Suprapubic skin (tissue), 4 donors: ENCODE measurements at regions not wholly inside any gene's neighbourhood (a gene's known extent, or its start where the extent isn't known, plus 50 kb on each side); places are given as distances from the start of the nearest gene placed in this dataset.

Experiments
- DNase-seq, 2 donors: peaks; one replicate each; pipeline ENCODE4 v3.0.0-alpha.2; 2019; ENCODE audit warnings: low spot score in 2 of 2
- H3K27ac ChIP-seq: fragments of 200-600 bp; sonication (generic); one replicate; pipeline ENCODE4 v1.5.1; 2019
- H3K27me3 ChIP-seq: fragments of 200-600 bp; sonication (generic); one replicate; pipeline ENCODE4 v1.5.1; 2019
- H3K36me3 ChIP-seq: fragments of 200-600 bp; sonication (generic); one replicate; pipeline ENCODE4 v1.5.1; 2019
- H3K4me1 ChIP-seq: fragments of 200-600 bp; sonication (generic); one replicate; pipeline ENCODE4 v1.5.1; 2019
- H3K4me3 ChIP-seq: fragments of 200-600 bp; sonication (generic); one replicate; pipeline ENCODE4 v1.5.1; 2019; ENCODE audit warnings: mild to moderate bottlenecking
- H3K9me3 ChIP-seq: fragments of 200-600 bp; sonication (generic); one replicate; pipeline ENCODE4 v1.5.1; 2019
- EP300 ChIP-seq: sonication (generic); formaldehyde crosslinking; IDR thresholded peaks from one replicate; pipeline ENCODE4 v1.6.1; 2017; ENCODE audit warnings: antibody characterized with exemption
- POLR2A ChIP-seq, 2 donors: fragments of 450-650 bp; IDR thresholded peaks; one replicate each; pipeline ENCODE4 v1.6.1; 2017; ENCODE audit warnings: antibody characterized with exemption in 2 of 2, mild to moderate bottlenecking in 2 of 2, moderate library complexity in 2 of 2
- POLR2AphosphoS5 ChIP-seq, 3 donors: sonication (generic); formaldehyde crosslinking; IDR thresholded peaks; one replicate each; pipeline ENCODE4 v1.6.1; 2017; ENCODE audit warnings: antibody characterized with exemption in 3 of 3
- WGBS: methylation state at CpG from one replicate; pipeline ENCODE4 v1.1.5; 2018; 5-methylcytosine and 5-hydroxymethylcytosine counted together
- TF ChIP-seq, protein P1 (sequence below), 2 donors: fragments of 200-600 bp in 1 of 2; fragments of 450-650 bp in 1 of 2; sonication (generic) in 1 of 2; IDR thresholded peaks; one replicate each; pipeline ENCODE4 v1.5.1; 2016 to 2019; ENCODE audit warnings: antibody characterized with exemption in 2 of 2, mild to moderate bottlenecking in 1 of 2, moderate library complexity in 1 of 2

DNA sequence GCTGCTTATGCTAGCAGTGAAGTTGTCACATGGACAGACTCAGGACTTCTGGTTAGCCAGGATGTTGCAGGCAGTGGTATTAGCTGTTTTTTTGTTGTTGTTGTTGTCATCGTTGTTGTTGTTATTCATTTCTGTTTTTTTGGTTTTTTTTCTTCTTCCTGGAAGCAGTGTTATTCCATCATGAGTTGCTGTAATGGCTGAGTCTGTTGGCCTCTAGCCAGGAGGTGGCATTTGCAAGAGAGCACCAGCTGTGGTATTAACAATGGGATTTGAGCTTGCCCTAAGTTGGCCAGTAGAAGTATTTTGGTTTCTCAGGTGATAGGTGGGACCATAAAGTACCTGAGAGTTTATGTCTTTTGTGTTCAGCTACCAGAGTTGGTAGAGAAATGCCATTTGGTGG, 561.1 kb downstream of the KCTD16 start:
- Histone ChIP-seq H3K4me1 (no peaks in the 10 kb centered on the region), H3K27ac (no peak overlapping the region), H3K9me3 (peaks cover 20% of the 10 kb centered on the region), H3K36me3 (no peaks in the 10 kb centered on the region), H3K4me3 (no peak overlapping the region), H3K27me3 (no peaks in the 10 kb centered on the region)
- DNase-seq = no peak
- 74% methylated on average over 1 of the region's 1 CpG for WGBS
- TF ChIP-seq POLR2A (IDR thresholded peaks at IDR 0.05) = no peak
- TF ChIP-seq POLR2AphosphoS5 (IDR thresholded peaks at IDR 0.05) = no peak
- TF ChIP-seq EP300 = no peak
- TF ChIP-seq, protein P1, sequence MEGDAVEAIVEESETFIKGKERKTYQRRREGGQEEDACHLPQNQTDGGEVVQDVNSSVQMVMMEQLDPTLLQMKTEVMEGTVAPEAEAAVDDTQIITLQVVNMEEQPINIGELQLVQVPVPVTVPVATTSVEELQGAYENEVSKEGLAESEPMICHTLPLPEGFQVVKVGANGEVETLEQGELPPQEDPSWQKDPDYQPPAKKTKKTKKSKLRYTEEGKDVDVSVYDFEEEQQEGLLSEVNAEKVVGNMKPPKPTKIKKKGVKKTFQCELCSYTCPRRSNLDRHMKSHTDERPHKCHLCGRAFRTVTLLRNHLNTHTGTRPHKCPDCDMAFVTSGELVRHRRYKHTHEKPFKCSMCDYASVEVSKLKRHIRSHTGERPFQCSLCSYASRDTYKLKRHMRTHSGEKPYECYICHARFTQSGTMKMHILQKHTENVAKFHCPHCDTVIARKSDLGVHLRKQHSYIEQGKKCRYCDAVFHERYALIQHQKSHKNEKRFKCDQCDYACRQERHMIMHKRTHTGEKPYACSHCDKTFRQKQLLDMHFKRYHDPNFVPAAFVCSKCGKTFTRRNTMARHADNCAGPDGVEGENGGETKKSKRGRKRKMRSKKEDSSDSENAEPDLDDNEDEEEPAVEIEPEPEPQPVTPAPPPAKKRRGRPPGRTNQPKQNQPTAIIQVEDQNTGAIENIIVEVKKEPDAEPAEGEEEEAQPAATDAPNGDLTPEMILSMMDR (IDR thresholded peaks at IDR 0.05) = no peak

DNA sequence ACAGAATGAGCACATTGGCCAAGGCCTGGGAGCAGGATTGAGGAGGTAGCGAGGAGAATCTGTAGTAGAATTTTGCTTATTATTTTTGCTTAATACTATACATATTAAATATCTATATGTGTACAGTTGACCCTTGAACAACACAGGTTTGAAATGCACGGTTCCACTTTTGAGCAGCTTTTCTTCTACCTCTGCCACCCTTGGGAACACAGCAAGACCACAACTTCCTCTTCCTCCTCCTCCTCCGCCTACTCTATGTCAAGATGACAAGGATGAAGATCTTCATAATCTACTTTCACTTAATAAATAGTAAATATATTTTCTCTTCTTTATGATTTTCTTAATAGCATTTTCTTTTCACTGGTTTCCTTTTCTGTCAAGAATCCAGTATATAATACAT, 541.4 kb downstream of the KCTD16 start:
- 79% methylated on average over 3 of the region's 3 CpGs for WGBS
- Histone ChIP-seq H3K9me3 (no peaks in the 10 kb centered on the region), H3K27me3 (no peaks in the 10 kb centered on the region), H3K36me3 (no peaks in the 10 kb centered on the region), H3K4me1 (no peaks in the 10 kb centered on the region), H3K4me3 (no peak overlapping the region), H3K27ac (no peak overlapping the region)
- no peak for TF ChIP-seq POLR2A (IDR thresholded peaks at IDR 0.05)
- DNase-seq = no peak

DNA sequence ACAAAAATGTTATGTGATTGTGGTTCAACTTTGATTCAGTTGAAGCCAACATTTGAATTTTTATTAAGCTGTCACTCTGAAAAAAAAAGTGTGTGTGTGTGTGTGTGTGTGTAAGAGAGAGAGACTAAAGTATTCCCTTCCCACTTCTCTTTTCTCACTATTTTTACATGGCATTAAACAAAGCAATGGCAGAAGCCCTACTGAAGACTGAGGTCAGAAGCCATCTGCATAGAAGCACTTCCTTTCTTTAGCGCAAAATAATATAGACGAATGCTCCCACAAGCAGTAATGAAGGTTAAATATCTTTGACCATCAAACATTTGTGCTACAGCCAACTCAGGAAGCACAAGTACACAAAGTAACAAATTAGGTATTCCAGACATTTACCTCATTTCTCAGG, 540.5 kb downstream of the KCTD16 start:
- Histone ChIP-seq H3K4me1 (no peaks in the 10 kb centered on the region), H3K4me3 (no peak overlapping the region), H3K9me3 (peaks cover 2% of the 10 kb centered on the region), H3K27ac (no peak overlapping the region), H3K27me3 (no peaks in the 10 kb centered on the region), H3K36me3 (no peaks in the 10 kb centered on the region)
- TF ChIP-seq POLR2AphosphoS5 (IDR thresholded peaks at IDR 0.05) (no peak), POLR2A (IDR thresholded peaks at IDR 0.05) (no peak), EP300 (no peak)
- TF ChIP-seq, protein P1 (IDR thresholded peaks at IDR 0.05) = no peak
- no peak for DNase-seq
- 92% methylated on average over 2 of the region's 2 CpGs for WGBS

DNA sequence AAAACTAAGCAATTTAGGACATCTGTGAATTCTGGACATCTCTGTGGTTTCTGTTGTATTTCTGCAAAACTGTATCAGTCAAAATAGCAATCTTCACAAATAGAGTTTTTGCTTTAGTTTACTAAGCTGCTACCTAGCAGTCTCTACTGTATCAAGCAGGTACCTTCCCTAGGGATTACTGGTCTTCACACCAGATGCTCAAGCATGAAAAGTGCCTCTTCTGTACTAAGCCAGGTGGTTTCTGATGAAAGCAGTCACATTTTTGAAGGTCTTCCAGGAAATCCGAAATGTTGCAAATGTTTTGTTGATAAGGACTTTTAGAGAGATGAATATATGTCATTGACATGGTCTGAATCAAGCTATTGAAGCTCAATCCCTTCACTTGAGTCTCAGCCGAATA, 540.0 kb downstream of the KCTD16 start:
- DNase-seq = no peak
- no peaks in the 10 kb centered on the region for H3K4me1 ChIP-seq
- TF ChIP-seq, protein P1 (IDR thresholded peaks at IDR 0.05) = no peak
- TF ChIP-seq EP300 (no peak), POLR2A (IDR thresholded peaks at IDR 0.05) (no peak), POLR2AphosphoS5 (IDR thresholded peaks at IDR 0.05) (no peak)
- 57% methylated on average over 2 of the region's 2 CpGs for WGBS
- no peak overlapping the region for H3K27ac ChIP-seq
- H3K4me3 ChIP-seq = no peak overlapping the region
- peaks cover 4% of the 10 kb centered on the region for H3K9me3 ChIP-seq
- H3K36me3 ChIP-seq = no peaks in the 10 kb centered on the region
- no peaks in the 10 kb centered on the region for H3K27me3 ChIP-seq

- no peak overlapping the region for H3K4me3 ChIP-seq
- 47% methylated on average over 1 of the region's 1 CpG for WGBS
- no peaks in the 10 kb centered on the region for H3K36me3 ChIP-seq
- no peak for DNase-seq
- no peaks in the 10 kb centered on the region for H3K27me3 ChIP-seq
- TF ChIP-seq POLR2AphosphoS5 (IDR thresholded peaks at IDR 0.05) = no peak
- TF ChIP-seq, protein P1 (IDR thresholded peaks at IDR 0.05) = no peak
- peaks cover 4% of the 10 kb centered on the region for H3K9me3 ChIP-seq
- no peak overlapping the region for H3K27ac ChIP-seq
- no peaks in the 10 kb centered on the region for H3K4me1 ChIP-seq
Measured at GRCh38 chr5:144703776-144704175, 533.1 kb downstream of the KCTD16 start.

DNA sequence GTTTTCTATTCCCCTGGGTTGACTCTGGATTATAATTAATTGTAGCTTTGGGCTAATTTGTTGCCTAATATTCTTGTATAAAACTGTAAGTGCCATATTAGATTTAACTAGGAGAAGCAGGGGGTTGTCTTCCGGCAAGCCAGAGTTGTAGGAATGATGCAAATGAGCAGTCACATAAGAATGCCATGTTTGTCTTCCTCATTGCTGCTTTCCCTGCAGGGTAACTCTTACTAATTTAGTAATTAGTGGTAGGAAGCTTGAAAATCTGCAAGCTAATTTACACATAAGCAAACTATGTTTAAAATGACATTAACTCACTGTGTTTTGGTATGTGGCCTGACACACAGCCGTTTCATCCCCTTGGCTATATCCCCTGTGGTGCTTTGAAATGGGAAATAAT, 527.8 kb downstream of the KCTD16 start:
- TF ChIP-seq EP300 (no peak), POLR2AphosphoS5 (IDR thresholded peaks at IDR 0.05) (no peak), POLR2A (IDR thresholded peaks at IDR 0.05) (no peak)
- TF ChIP-seq, protein P1 (IDR thresholded peaks at IDR 0.05) = no peak
- H3K4me1 ChIP-seq = no peaks in the 10 kb centered on the region
- WGBS = 50% methylated on average over 2 of the region's 2 CpGs
- H3K27me3 ChIP-seq = no peaks in the 10 kb centered on the region
- DNase-seq = no peak
- H3K9me3 ChIP-seq = no peaks in the 10 kb centered on the region
- no peak overlapping the region for H3K27ac ChIP-seq
- H3K4me3 ChIP-seq = no peak overlapping the region
- H3K36me3 ChIP-seq = no peaks in the 10 kb centered on the region
